GM12891 (cell line): ENCODE measurements at regions not wholly inside any gene's neighbourhood (a gene's known extent, or its start where the extent isn't known, plus 50 kb on each side); places are given as distances from the start of the nearest gene placed in this dataset.

ENCODE experiments used
- PAX5 ChIP-seq: IDR thresholded peaks from 2 replicates; pipeline ENCODE4 v1.6.1; 2011; ENCODE audit warnings: low read length, moderate library complexity, mild to moderate bottlenecking; ENCODE audit not compliant: insufficient read depth, severe bottlenecking
- POLR2A ChIP-seq: IDR thresholded peaks from 2 replicates; pipeline ENCODE4 v1.6.1; 2011; ENCODE audit warnings: low read depth, low read length, control low read depth
- POLR2AphosphoS5 ChIP-seq: IDR thresholded peaks from 2 replicates; pipeline ENCODE4 v1.6.1; 2011; ENCODE audit warnings: low read depth, low read length, control low read depth
- TAF1 ChIP-seq: IDR thresholded peaks from 2 replicates; pipeline ENCODE4 v1.6.1; 2011; ENCODE audit warnings: low read depth, low read length, control low read depth

DNA sequence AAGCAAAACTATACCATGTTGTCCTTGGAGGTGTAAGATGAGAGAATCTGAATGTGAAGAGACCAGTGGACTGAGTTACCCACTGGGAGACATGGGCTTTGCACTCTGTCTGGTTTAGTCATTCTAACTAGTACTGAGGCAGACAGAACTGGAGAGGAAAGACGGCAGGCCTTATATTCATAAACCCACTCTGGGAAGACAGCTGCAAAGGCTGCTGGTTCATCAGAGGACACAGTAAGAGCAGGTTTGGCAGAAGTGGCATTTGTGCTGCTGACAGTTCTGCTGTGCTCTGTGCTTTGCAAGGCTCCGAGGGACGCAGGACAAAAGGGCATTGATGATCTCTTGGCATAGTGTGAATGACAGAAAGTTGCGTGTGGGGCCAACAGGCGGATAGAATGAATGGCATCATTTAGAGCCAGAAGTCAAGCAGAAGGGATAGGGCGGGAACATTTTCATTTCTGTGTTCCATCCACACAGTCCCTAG is 142.3 kb upstream of the TENT5A start:
- no peak for TF ChIP-seq TAF1
- no peak for TF ChIP-seq POLR2A
- TF ChIP-seq POLR2AphosphoS5: no peak
- no peak for TF ChIP-seq PAX5
